GM20000 (cell line): ENCODE measurements at regions not wholly inside any gene's neighbourhood (a gene's known extent, or its start where the extent isn't known, plus 50 kb on each side); places are given as distances from the start of the nearest gene placed in this dataset.
"Not testable (repeated sequence)": the region's sequence is repeated elsewhere in the genome, so short reads cannot be mapped to it uniquely, and the experiment has no call there.

Experiments used
- DNase-seq: peaks from one replicate; pipeline ENCODE4 v3.0.0; 2012; ENCODE audit warnings: low spot score
- CTCF ChIP-seq: IDR thresholded peaks from 2 replicates; pipeline ENCODE4 v1.5.1; 2012; ENCODE audit warnings: mild to moderate bottlenecking, control low read depth; ENCODE audit errors: extremely low read depth, missing control alignments

- DNase-seq, result no peak
- no peak for TF ChIP-seq CTCF
Observed at GRCh38 chr4:72663828-72664227, 94.8 kb upstream of the ADAMTS3 start.

- DNase-seq, result no peak
- no peak for TF ChIP-seq CTCF
Observed at GRCh38 chr4:72661830-72662229, 92.8 kb upstream of the ADAMTS3 start.

GRCh38 chr4:72641611-72642010 lies 72.6 kb upstream of the ADAMTS3 start:
- TF ChIP-seq CTCF, result no peak
- no peak for DNase-seq

- not testable (repeated sequence) for DNase-seq
Observed at GRCh38 chr4:72636866-72637265, 67.8 kb upstream of the ADAMTS3 start.

GRCh38 chr4:72635931-72636330 lies 66.9 kb upstream of the ADAMTS3 start:
- DNase-seq, result not testable (repeated sequence)

- DNase-seq, result not testable (repeated sequence)
Observed at GRCh38 chr4:72632253-72632652, 63.2 kb upstream of the ADAMTS3 start.

GRCh38 chr4:72631296-72631695 lies 62.3 kb upstream of the ADAMTS3 start:
- DNase-seq, result no peak
- no peak for TF ChIP-seq CTCF

GRCh38 chr4:72629540-72629939 lies 60.5 kb upstream of the ADAMTS3 start:
- no peak for DNase-seq
- TF ChIP-seq CTCF, result no peak

GRCh38 chr4:72627723-72628122 lies 58.7 kb upstream of the ADAMTS3 start:
- no peak for TF ChIP-seq CTCF
- DNase-seq, result no peak
